HUES64 (cell line): ENCODE measurements at regions not wholly inside any gene's neighbourhood (a gene's known extent, or its start where the extent isn't known, plus 50 kb on each side); places are given as distances from the start of the nearest gene placed in this dataset.
"Not testable (repeated sequence)": the region's sequence is repeated elsewhere in the genome, so short reads cannot be mapped to it uniquely, and the experiment has no call there.

Source experiments
- H3K27ac ChIP-seq: 2 replicates; pipeline ENCODE4 v1.7.0; 2013; ENCODE audit warnings: low read depth, low read length, inconsistent platforms
- H3K27me3 ChIP-seq: 2 replicates; pipeline ENCODE4 v1.6.1; 2013; ENCODE audit warnings: mild to moderate bottlenecking, low read length; ENCODE audit not compliant: insufficient read depth
- H3K36me3 ChIP-seq: 2 replicates; pipeline ENCODE4 v1.6.1; 2013; ENCODE audit warnings: mild to moderate bottlenecking, low read length; ENCODE audit not compliant: insufficient read depth
- H3K4me1 ChIP-seq: 2 replicates; pipeline ENCODE4 v1.6.1; 2013; ENCODE audit warnings: mild to moderate bottlenecking, low read length, moderate library complexity; ENCODE audit not compliant: insufficient read depth
- H3K4me3 ChIP-seq: 2 replicates; pipeline ENCODE4 v1.5.1; 2013; ENCODE audit warnings: mild to moderate bottlenecking, low read length, moderate library complexity
- H3K9ac ChIP-seq: 2 replicates; pipeline ENCODE4 v1.6.1; 2013; ENCODE audit warnings: mild to moderate bottlenecking, low read depth, low read length
- H3K9me3 ChIP-seq: 2 replicates; pipeline ENCODE4 v1.6.1; 2013; ENCODE audit warnings: low read depth, low read length; ENCODE audit not compliant: insufficient read depth
- WGBS: fragments of 150-250, 120-280 bp; methylation state at CpG from one replicate; pipeline ENCODE4 v1.1.7; 2013; ENCODE audit warnings: missing lambda C conversion rate; 5-methylcytosine and 5-hydroxymethylcytosine counted together

GRCh38 chr1:177413982-177414596 is 243.3 kb downstream of the BRINP2 start:
- Histone ChIP-seq H3K9me3 (no peaks in the 10 kb centered on the region), H3K9ac (no peak overlapping the region), H3K36me3 (no peaks in the 10 kb centered on the region), H3K27me3 (no peaks in the 10 kb centered on the region), H3K4me3 (no peak overlapping the region), H3K4me1 (peaks cover 7% of the 10 kb centered on the region; the same call in 1 of the 2 replicates), H3K27ac (peak overlapping the region; percentile 24; the same call in 1 of the 2 replicates)
- whole genome bisulfite sequencing = 46% methylated on average over 3 of the region's 3 CpGs

DNA sequence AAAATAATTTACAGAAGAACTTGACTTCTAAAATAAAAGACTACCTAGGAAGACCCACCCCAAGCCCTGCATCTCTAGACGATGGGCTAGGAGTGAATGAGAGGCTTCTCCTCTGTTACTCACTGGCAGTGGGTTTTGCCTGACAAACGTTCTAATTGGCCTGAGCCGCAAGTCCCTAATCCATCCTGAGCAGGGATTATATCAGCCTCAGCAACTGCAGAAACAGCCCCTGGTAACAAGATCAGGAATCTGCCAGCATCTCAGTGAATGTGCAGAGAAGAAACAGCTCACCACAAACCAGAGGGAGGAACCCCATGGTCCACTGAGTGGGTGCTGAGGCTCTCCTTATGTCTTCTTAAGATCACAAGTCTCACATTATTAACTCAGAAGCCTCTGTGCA is 240.6 kb downstream of the BRINP2 start:
- Histone ChIP-seq H3K4me1 (peaks cover 7% of the 10 kb centered on the region; the same call in 1 of the 2 replicates), H3K4me3 (no peak overlapping the region), H3K27me3 (no peaks in the 10 kb centered on the region), H3K9ac (no peak overlapping the region), H3K27ac (no peak overlapping the region), H3K36me3 (no peaks in the 10 kb centered on the region), H3K9me3 (peaks cover 12% of the 10 kb centered on the region; the same call in 1 of the 2 replicates)
- WGBS = 83% methylated on average over 3 of the region's 3 CpGs

- Histone ChIP-seq H3K36me3 (no peaks in the 10 kb centered on the region), H3K27me3 (no peaks in the 10 kb centered on the region), H3K4me1 (peaks cover 7% of the 10 kb centered on the region; the same call in 1 of the 2 replicates), H3K9me3 (peaks cover 12% of the 10 kb centered on the region; the same call in 1 of the 2 replicates), H3K4me3 (no peak overlapping the region), H3K9ac (no peak overlapping the region), H3K27ac (no peak overlapping the region)
- 91% methylated on average over 5 of the region's 5 CpGs for WGBS
These were observed 239.5 kb downstream of the BRINP2 start for GRCh38 chr1:177410179-177410766.

- not testable (repeated sequence) for H3K4me1 ChIP-seq, H3K27ac ChIP-seq, H3K4me3 ChIP-seq, H3K9ac ChIP-seq, H3K36me3 ChIP-seq, H3K27me3 ChIP-seq
- 82% methylated on average over 14 of the region's 14 CpGs for WGBS
- peaks cover 12% of the 10 kb centered on the region; the same call in 1 of the 2 replicates for H3K9me3 ChIP-seq
These were observed 235.6 kb downstream of the BRINP2 start for GRCh38 chr1:177406323-177406722.

- no peak overlapping the region for H3K4me3 ChIP-seq
- no peaks in the 10 kb centered on the region for H3K9me3 ChIP-seq
- H3K4me1 ChIP-seq = no peaks in the 10 kb centered on the region
- no peak overlapping the region for H3K27ac ChIP-seq
- H3K27me3 ChIP-seq = no peaks in the 10 kb centered on the region
- 98% methylated on average over 3 of the region's 3 CpGs for WGBS
- H3K36me3 ChIP-seq = no peaks in the 10 kb centered on the region
- no peak overlapping the region for H3K9ac ChIP-seq
These were observed 221.6 kb downstream of the BRINP2 start for GRCh38 chr1:177392336-177392735.

DNA sequence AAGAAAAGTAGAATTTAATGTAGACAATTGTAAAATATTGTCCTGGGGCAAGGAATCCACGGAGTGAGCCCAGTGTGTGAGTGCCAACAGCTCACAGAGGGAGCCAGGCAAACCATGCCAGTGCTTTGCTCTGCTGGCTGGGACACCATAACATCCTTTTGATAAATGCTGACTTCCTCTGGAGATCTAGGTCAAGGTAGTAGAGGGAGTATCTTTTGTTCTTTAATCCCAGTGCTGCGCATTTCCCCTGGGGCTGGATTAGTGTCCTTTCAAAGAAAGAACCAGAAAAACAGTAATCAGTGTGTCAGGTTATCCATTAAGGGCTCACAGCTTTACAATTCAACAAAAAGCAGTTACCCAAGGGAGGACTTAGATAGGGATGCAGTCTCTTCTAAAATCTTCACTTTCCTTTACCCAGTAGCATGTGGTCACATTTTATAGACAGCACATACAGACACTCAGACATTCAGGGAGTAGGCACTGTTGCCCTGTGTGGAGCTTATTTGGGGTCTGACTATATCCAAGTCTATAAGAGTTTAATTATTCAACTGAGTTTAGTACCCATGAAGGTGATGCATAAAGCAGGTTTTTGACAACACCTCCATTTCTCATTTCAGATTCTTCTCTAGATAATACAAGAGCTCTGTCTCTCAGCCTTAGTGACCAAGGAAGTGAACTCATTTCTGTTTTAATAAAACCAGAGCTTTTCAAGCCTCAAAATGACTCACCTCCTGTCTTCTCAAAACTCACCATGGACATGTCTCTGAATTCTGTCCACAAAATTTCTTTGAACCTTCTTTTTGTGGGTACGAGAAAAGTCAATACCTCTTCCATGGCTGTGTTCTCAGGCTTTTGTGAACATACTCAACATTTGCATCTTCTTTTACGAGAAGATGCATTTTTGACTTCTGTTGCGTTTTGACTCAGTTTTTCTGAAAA is 215.3 kb downstream of the BRINP2 start:
- Histone ChIP-seq H3K27me3 (no peaks in the 10 kb centered on the region), H3K9ac (no peak overlapping the region), H3K9me3 (no peaks in the 10 kb centered on the region), H3K27ac (no peak overlapping the region), H3K4me3 (no peak overlapping the region), H3K4me1 (no peaks in the 10 kb centered on the region), H3K36me3 (no peaks in the 10 kb centered on the region)
- 77% methylated on average over 5 of the region's 5 CpGs for WGBS

DNA sequence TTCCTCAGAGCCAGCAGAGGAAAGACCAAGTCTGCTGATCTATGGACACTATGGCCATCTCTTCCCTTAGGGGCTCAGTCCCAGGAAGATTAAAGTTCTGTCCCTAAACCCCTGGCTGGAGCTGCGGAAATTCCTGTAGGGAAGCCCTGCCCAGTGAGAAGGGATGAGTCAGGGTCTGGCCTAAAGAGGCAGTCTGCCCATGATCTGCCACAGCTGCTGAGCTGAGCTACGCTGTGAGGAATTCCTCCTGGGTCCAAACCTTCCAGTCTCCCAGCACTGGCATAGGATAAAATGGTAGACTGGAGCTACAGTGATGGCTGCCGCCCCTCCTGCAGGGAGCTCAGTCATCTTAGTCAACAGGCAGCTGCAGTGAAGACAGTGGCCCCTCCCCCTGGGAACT is 213.7 kb downstream of the BRINP2 start:
- Histone ChIP-seq H3K27ac (no peak overlapping the region), H3K4me3 (no peak overlapping the region), H3K9ac (no peak overlapping the region), H3K36me3 (no peaks in the 10 kb centered on the region), H3K9me3 (no peaks in the 10 kb centered on the region), H3K4me1 (no peaks in the 10 kb centered on the region), H3K27me3 (no peaks in the 10 kb centered on the region)
- WGBS = 84% methylated on average over 3 of the region's 3 CpGs

DNA sequence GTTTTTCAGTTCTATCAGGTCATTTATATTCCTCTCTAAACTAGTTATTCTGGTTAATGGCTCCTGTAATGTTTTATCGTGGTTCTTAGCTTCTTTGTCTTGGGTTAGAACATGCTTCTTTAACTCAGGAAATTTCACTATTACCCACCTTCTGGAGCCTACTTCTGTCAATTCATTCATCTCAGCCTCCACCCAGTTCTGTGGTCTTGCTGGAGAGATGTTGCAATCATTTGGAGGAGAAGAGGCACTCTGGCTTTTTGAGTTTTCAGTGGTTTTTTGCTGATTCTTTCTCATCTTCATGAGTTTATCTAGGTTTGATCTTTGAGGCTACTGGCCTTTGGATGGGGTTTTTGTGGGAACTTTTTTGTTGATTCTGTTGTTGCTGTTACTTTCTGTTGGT is 213.0 kb downstream of the BRINP2 start:
- no peaks in the 10 kb centered on the region for H3K36me3 ChIP-seq
- H3K4me3 ChIP-seq = no peak overlapping the region
- no peak overlapping the region for H3K27ac ChIP-seq
- no CpG with 5 or more reads among the region's 1 CpG for WGBS
- H3K27me3 ChIP-seq = no peaks in the 10 kb centered on the region
- H3K9ac ChIP-seq = no peak overlapping the region
- H3K9me3 ChIP-seq = no peaks in the 10 kb centered on the region
- no peaks in the 10 kb centered on the region for H3K4me1 ChIP-seq

DNA sequence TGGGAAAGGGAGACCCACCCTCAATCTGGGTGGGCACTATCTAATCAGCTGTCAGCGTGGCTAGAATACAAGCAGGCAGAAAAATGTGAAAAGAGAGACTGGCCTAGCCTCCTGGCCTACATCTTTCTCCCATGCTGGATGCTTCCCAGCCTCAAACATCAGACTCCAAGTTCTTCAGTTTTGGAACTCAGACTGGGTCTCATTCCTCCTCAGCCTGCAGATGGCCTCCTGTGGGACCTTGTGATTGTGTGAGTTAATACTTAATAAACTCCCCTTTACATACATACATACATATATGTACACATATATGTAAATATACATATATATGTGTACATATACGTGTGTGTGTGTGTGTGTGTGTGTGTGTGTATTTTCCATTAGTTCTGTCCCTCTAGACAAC is 207.1 kb downstream of the BRINP2 start:
- 80% methylated on average over 1 of the region's 2 CpGs for WGBS
- no peak overlapping the region for H3K9ac ChIP-seq
- no peak overlapping the region for H3K4me3 ChIP-seq
- peaks cover 6% of the 10 kb centered on the region; the same call in 1 of the 2 replicates for H3K9me3 ChIP-seq
- no peaks in the 10 kb centered on the region for H3K27me3 ChIP-seq
- H3K27ac ChIP-seq = no peak overlapping the region
- H3K36me3 ChIP-seq = no peaks in the 10 kb centered on the region
- no peaks in the 10 kb centered on the region for H3K4me1 ChIP-seq

DNA sequence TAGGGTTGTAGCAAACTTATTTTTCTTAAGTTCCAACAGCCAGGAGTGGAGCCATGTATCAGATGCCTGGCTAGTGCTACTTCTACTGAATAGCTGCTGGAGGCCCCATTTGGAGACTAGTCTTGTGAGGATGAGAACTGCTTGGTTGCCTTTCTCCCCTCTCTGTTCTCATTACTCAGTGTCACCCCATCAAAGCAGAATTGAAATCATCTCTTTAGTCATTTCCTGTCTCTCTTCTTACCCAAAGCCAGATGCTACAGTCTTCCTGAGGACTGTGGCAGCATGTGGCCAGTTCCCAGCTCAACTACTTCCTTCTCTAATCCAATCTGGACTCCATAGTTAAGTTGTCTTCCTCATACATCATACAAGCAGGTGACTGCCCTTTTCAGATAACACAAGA is 197.5 kb downstream of the BRINP2 start:
- Histone ChIP-seq H3K4me3 (no peak overlapping the region), H3K9ac (no peak overlapping the region), H3K36me3 (no peaks in the 10 kb centered on the region), H3K4me1 (no peaks in the 10 kb centered on the region), H3K27me3 (no peaks in the 10 kb centered on the region), H3K9me3 (no peaks in the 10 kb centered on the region), H3K27ac (no peak overlapping the region)

DNA sequence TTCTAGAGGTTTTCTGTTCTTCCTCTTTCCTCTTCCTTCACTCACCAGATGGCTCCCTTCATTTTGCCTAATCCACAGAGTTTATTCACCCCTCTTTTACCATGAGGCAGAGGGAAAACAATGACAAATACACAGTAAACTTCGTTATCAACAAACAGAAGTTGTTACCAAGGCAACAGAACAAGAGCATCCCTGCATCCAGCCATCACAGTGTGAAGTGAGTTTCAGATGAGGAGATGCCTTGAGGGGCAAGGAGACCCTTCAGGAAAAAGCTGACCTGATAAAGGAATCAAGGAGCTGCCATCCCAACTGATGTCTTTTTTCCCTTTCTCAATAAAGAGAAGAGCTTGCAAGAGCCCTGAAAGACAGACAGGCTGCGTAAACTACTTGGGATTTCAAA is 195.3 kb downstream of the BRINP2 start:
- no peak overlapping the region for H3K27ac ChIP-seq
- no peaks in the 10 kb centered on the region for H3K27me3 ChIP-seq
- no peak overlapping the region for H3K9ac ChIP-seq
- no peaks in the 10 kb centered on the region for H3K9me3 ChIP-seq
- WGBS = 83% methylated on average over 2 of the region's 2 CpGs
- H3K4me3 ChIP-seq = no peak overlapping the region
- no peaks in the 10 kb centered on the region for H3K4me1 ChIP-seq
- H3K36me3 ChIP-seq = no peaks in the 10 kb centered on the region
